ENCODE measurements at regions not wholly inside any gene's neighbourhood (a gene's known extent, or its start where the extent isn't known, plus 50 kb on each side); places are given as distances from the start of the nearest gene placed in this dataset.
"Not testable (repeated sequence)": the region's sequence is repeated elsewhere in the genome, so short reads cannot be mapped to it uniquely, and the experiment has no call there.

GRCh38 chr6:135686784-135687301, 164.7 kb upstream of the PDE7B start:
- H3K27ac ChIP-seq (ENCODE audit: insufficient read depth, low read length) = no peak overlapping the region
- H3K4me1 ChIP-seq (ENCODE audit: control insufficient read depth, extremely low read depth, insufficient read depth, low read length) = no peaks in the 10 kb centered on the region
- no peaks in the 10 kb centered on the region for H3K36me3 ChIP-seq (ENCODE audit: control insufficient read depth, insufficient read depth, low read length)
- H3K4me3 ChIP-seq (replicated peaks in 1 of 4; ENCODE audit: control extremely low read depth in 1 of 4, insufficient read depth in 1 of 4, low read depth in 3 of 4, low read length in 4 of 4) = no peak overlapping the region
- no peaks in the 10 kb centered on the region for H3K9me3 ChIP-seq (ENCODE audit: control insufficient read depth, insufficient read depth, low read depth, low read length)
- H3K27me3 ChIP-seq (ENCODE audit: control insufficient read depth, insufficient read depth, low read length) = no peaks in the 10 kb centered on the region
- H3K79me2 ChIP-seq (ENCODE audit: control insufficient read depth, insufficient read depth, low read length) = no peaks in the 10 kb centered on the region
- H3K4me2 ChIP-seq (ENCODE audit: extremely low read depth, insufficient read depth, low read length) = no peak overlapping the region
- peak; percentile 8 to 68 for DNase-seq (ENCODE audit: low read depth in 2 of 2)
- TF ChIP-seq CTCF (conservative IDR thresholded peaks at IDR 0.05 in 1 of 2, IDR thresholded peaks at IDR 0.05 in 1 of 2; ENCODE audit: low read depth in 1 of 2, low read length in 2 of 2) = no peak
- no peak for TF ChIP-seq EZH2 (IDR thresholded peaks at IDR 0.05; ENCODE audit: low read length, missing control alignments)
- H2AFZ ChIP-seq (ENCODE audit: low read length) = peak overlapping the region; percentile 2
- no peak overlapping the region for H3K9ac ChIP-seq (ENCODE audit: insufficient read depth, low read length)
- no peaks in the 10 kb centered on the region for H4K20me1 ChIP-seq (ENCODE audit: control insufficient read depth, extremely low read depth, insufficient read depth, low read length)

GRCh38 chr6:135688476-135688875, 163.0 kb upstream of the PDE7B start:
- not testable (repeated sequence) for H3K27ac ChIP-seq (ENCODE audit: insufficient read depth, low read length); DNase-seq (ENCODE audit: low read depth in 2 of 2); H3K4me2 ChIP-seq (ENCODE audit: extremely low read depth, insufficient read depth, low read length); H3K9me3 ChIP-seq (ENCODE audit: control insufficient read depth, insufficient read depth, low read depth, low read length); H3K36me3 ChIP-seq (ENCODE audit: control insufficient read depth, insufficient read depth, low read length); H3K79me2 ChIP-seq (ENCODE audit: control insufficient read depth, insufficient read depth, low read length); H3K9ac ChIP-seq (ENCODE audit: insufficient read depth, low read length); H3K4me3 ChIP-seq (replicated peaks in 1 of 4; ENCODE audit: control extremely low read depth in 1 of 4, insufficient read depth in 1 of 4, low read depth in 3 of 4, low read length in 4 of 4); H4K20me1 ChIP-seq (ENCODE audit: control insufficient read depth, extremely low read depth, insufficient read depth, low read length); H3K27me3 ChIP-seq (ENCODE audit: control insufficient read depth, insufficient read depth, low read length); H3K4me1 ChIP-seq (ENCODE audit: control insufficient read depth, extremely low read depth, insufficient read depth, low read length); H2AFZ ChIP-seq (ENCODE audit: low read length)

- DNase-seq (ENCODE audit: low read depth in 2 of 2) = no peak
- H3K9ac ChIP-seq (ENCODE audit: insufficient read depth, low read length) = no peak overlapping the region
- no peaks in the 10 kb centered on the region for H3K4me1 ChIP-seq (ENCODE audit: control insufficient read depth, extremely low read depth, insufficient read depth, low read length)
- H3K4me3 ChIP-seq (replicated peaks in 1 of 4; ENCODE audit: control extremely low read depth in 1 of 4, insufficient read depth in 1 of 4, low read depth in 3 of 4, low read length in 4 of 4) = no peak overlapping the region
- H3K9me3 ChIP-seq (ENCODE audit: control insufficient read depth, insufficient read depth, low read depth, low read length) = no peaks in the 10 kb centered on the region
- H3K27ac ChIP-seq (ENCODE audit: insufficient read depth, low read length) = no peak overlapping the region
- H3K79me2 ChIP-seq (ENCODE audit: control insufficient read depth, insufficient read depth, low read length) = no peaks in the 10 kb centered on the region
- no peaks in the 10 kb centered on the region for H3K27me3 ChIP-seq (ENCODE audit: control insufficient read depth, insufficient read depth, low read length)
- TF ChIP-seq CTCF (conservative IDR thresholded peaks at IDR 0.05 in 1 of 2, IDR thresholded peaks at IDR 0.05 in 1 of 2; ENCODE audit: low read depth in 1 of 2, low read length in 2 of 2) = no peak
- TF ChIP-seq EZH2 (IDR thresholded peaks at IDR 0.05; ENCODE audit: low read length, missing control alignments) = no peak
- H4K20me1 ChIP-seq (ENCODE audit: control insufficient read depth, extremely low read depth, insufficient read depth, low read length) = no peaks in the 10 kb centered on the region
- no peaks in the 10 kb centered on the region for H3K36me3 ChIP-seq (ENCODE audit: control insufficient read depth, insufficient read depth, low read length)
- H3K4me2 ChIP-seq (ENCODE audit: extremely low read depth, insufficient read depth, low read length) = no peak overlapping the region
- no peak overlapping the region for H2AFZ ChIP-seq (ENCODE audit: low read length)
These were observed 159.1 kb upstream of the PDE7B start for GRCh38 chr6:135692426-135692825.
